Caki2 (cell line): ENCODE measurements at regions not wholly inside any gene's neighbourhood (a gene's known extent, or its start where the extent isn't known, plus 50 kb on each side); places are given as distances from the start of the nearest gene placed in this dataset.

Experiments
- DNase-seq: peaks from one replicate; pipeline ENCODE4 v3.0.0-alpha.2; 2015; ENCODE audit warnings: low read depth
- in situ Hi-C: cut with HindIII; loops from 2 replicates; pipeline ENCODE4 v1.10.0; 2016; ENCODE audit warnings: low sequenced_read_pairs, low pct_unique_long_range_greater_than_20kb, mixed read lengths

DNA sequence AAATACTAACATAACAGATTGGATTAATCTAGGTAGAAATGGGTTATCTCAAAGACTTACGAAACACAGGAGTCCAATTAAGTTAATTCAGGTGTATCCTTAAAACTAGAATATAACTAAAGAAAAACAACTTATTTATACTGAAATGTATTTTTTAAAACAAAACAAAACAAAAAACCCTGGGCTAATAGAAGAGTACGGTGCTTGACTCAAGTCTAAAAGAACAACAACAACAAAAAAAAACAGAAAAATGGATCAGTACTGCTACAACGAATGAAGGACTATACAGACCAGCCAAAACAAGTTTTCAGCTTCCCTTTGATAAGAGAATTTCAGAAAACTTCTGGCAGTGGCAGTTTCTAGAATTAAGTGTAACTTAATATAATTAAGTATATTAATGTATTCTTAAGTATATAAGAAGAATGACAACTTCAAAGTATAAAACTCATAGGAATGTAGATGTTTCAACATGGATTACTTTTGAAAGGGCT lies 120.1 kb upstream of the EGLN3 start:
- in situ Hi-C loops, result no loop called here
- DNase-seq, result no peak

DNA sequence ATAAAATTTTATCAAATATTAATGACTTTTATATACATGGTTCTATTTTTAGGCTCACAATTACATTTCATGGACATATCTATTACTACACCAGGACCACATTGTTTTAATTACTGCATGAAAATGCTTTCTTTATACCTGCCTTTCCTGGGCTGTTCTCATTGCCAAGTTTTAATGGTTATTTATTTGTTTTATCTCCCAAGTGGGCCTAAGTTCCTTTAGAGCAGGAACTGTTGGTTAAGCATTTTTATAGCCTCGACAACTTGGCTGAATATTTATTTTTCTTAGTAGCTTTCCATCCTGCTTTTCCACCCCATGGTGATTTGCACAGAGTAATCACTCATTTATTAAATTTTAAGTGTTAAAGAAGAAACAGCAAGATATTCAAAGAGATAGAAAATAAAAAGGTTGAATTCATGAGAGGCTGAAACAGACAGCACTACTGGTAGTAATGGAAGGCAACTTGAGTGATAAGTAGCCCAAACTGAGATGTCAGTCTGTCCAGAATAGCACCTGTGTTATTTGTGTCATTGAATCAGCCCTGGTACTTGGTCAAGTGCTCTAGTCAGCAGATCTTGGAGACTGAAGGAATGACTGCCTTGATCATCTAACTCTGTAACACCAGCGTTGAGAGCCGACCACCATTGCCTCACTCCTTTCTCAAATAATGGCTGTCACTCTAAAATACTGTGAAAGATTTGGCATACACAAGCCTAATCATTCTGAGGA lies 119.1 kb upstream of the EGLN3 start:
- peak; percentile 41 for DNase-seq
- in situ Hi-C loops, result no loop called here

DNA sequence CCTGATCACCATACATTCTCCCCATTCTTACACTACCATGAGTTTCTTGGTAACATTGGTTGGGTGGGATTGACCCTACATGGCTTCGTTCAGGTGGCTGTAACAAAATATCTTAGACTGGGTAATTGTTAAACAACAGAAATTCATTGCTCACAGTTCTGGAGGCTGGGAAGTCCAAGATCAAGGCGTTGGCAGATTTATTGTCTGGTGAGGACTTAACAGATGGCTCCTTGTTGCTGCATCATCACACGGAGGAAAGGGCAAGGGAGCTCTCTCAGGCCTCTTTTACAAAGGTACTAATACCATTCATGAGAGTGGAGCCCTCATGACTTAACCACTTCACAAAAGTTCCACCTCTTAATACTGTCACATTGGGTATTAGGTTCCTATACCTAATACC lies 116.7 kb upstream of the EGLN3 start:
- in situ Hi-C loops, result no loop called here
- no peak for DNase-seq

DNA sequence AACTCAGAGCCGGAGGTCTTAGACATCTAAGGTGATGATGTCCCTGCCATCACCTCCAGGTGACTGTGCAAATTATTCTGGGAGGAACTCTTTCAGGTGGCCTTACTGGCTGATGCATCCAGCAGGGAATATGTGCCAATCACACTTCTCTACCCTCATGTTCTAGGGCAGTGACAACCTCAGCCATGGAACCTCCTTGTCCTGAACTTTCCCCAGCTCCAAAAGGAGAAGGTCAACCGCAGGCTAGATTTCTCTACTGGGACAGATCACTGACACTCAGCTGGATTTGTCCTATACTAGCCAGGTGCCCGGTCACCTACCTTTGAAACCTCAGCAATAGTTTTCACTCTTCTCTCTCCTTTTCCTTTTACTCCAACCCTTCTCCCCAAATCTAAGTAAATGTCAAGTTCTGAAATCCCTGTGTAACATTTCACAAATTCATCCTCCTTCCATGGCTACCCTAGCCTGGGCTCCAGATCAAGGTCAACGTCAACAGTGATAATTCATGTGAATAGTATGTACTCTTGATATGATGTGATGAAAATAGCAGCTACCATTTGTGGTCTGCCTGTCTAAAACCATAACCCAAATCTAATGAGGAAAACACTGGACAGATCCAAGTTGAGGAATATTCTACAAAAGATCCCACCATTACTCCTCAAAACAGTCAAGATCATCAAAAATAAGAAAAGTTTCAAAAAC lies 115.0 kb upstream of the EGLN3 start:
- in situ Hi-C loops, result no loop called here

DNA sequence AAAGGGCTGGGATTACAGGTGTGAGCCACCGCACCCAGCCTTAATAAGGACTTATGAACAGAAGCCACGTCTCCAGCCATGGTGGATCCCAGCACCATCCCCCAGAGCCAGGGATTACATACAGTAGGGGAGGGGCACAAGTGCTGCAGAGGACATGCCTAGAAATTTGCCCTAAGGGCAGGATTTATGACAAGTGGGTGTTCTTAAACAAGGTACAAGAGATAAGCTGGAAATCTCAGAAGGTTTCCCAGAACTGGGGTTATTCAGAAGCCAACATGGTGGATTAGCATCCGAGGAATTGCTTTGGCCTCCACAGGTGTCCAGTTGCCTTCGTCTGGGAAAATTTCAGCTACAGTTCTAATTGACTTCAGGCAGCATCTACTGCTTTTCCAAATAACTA lies 114.4 kb upstream of the EGLN3 start:
- no peak for DNase-seq
- in situ Hi-C loops, result no loop called here

More for the DNA sequence above, 115.0 kb upstream of the EGLN3 start:
- no peak for DNase-seq

DNA sequence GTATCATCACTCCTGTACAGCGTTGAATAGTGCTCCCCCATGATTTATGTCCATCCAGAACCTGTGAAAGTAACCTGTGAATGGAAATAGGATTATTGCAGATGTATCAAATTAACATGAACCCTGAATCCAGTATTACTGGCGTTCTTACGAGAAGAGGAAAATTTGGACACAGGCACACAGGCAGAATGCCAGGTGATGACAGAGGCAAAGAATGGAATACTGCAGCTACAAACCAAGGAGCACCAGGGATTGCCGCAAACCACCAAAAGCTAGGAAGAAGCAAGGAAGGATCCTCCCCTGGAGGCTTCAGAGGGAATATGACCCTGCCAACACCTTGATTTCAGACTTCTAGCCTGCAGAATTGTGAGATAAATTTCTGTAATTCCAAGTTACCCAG lies 113.5 kb upstream of the EGLN3 start:
- in situ Hi-C loops, result no loop called here

DNA sequence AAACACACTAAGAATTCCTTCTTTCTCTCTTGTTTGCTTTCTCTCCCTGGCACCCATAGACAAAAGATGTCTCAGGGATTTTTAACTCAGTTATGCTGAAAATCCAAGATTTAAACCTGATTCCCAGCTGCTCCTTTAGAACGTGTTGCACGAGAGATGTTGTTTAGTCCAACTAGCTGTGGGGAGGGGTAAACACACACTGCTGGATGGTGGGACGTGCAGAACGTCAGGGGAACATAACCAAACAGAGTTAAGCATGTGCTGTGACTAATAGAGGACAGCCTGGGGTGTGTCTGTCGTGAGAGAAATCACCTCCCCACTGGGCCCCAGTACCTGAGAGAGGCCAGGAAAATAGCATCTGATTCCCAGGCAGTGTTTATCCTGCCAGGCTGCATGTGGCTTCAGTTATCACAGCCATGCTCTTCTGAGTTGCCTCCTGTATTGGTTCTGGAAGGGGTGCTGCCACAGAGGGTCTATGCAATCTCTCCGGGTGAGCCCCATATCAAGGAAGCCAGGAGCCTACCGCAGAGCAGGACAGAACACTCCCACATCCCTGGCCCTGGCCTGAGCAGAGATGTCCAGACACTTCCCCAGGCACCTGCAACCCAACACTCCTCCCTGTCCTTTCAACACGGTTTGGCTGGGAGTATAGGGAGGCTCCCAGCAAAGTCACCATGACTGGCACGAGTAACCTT lies 112.7 kb upstream of the EGLN3 start:
- in situ Hi-C loops, result no loop called here
- DNase-seq, result peak; percentile 59

More for the DNA sequence above, 113.5 kb upstream of the EGLN3 start:
- no peak for DNase-seq

DNA sequence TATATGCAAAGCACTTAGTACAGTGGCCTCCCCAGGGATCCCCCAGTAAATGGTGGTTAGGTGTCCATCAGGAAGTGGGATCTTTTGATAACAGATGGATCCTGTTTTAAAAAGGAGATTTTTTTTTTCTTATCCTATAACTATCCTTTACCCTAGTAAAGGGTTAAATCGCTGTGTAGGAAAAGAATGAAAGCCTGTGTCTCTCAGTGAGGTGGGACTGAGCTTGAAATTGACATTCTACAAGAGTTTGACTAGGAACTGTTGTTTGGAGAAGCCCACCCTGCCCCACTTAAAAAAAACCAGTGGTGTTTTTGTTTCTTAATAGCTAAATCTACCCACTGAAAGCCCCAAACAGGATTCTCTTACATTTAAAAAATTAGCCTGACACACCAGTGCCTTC lies 112.2 kb upstream of the EGLN3 start:
- in situ Hi-C loops, result no loop called here
- DNase-seq, result no peak

DNA sequence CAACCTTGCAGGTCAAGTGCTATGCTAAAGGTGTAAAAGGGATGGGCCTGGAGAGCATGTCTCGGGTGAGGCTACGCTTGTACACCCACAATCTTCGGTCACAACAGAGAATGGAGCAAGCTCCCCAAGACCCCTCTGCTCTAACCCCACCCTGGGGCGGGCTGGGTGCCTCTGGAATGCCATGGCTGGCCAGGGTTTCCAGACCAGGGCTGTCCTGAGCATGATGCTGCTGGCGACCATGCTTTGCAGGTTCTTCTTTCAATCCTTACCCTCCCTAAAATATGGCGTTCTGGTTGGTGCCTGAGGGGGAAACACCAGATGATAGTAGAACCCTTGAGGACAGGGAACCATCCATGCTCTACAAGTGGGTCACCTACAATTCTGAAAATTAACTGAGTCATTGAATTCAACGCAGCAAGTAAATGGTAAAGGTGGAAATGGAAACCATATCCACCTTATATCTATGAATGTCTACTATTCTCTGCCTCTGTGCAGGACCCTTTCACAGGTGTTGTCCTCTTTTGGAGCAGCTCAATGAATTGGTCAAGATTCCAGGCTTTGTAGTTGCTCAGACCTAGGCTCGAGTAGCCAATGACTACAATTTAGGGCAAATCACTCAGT lies 111.6 kb upstream of the EGLN3 start:
- DNase-seq, result no peak
- in situ Hi-C loops, result no loop called here

DNA sequence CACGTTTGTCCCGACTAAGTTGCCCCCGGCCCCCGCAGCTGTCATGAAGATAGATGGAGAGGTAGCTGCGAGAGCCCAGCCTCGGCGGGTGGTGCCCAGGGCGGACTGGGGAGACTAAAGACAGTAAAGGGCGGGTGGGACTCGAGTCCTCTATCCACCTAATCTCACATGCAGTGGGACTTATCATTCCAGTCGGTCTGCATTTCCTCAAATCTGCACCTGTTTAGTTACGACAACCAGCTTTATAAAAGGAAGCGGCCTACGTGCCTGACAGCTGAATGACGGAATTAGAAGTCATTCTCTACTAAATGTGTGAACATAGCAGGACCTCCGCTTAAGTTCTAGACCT lies 109.8 kb upstream of the EGLN3 start:
- no peak for DNase-seq
- in situ Hi-C loops, result no loop called here

DNA sequence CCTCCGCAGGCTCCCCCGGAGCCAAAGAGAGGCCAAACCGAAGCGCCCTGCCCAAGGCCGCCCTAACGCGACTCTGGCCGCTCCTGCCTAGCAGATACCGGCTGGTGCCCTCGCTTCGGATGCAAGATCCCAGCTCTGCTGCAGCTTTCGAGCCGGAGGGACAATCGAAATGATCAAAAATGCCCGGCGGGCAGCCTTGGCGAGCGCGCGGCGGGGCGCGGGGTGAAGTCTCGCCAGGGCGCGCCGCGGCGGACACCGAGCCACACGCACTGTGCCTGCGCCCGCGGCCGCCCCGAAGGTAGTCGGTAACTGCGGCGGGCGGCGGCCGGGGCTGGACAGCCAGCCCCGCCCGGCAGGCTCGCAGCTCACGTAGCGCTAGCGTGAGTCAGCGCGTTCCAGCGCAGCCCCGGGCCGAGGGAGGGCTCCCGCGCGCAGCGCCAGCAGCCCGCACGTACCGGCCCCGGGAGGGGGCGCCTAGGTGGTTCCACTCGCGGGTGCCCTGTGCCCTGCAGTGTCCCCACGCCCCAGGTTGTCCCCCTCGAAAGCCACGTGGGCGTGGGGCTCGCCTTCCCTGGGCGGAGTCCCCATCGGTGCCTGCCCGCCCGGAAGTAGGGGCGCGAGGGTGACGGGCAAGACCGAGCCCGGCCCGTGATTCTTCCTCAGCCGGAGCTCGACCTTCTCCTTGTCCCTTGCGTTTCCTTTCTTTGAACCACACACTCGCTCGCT lies 109.2 kb upstream of the EGLN3 start:
- peak; percentile 87 for DNase-seq
- in situ Hi-C loops, result no loop called here

DNA sequence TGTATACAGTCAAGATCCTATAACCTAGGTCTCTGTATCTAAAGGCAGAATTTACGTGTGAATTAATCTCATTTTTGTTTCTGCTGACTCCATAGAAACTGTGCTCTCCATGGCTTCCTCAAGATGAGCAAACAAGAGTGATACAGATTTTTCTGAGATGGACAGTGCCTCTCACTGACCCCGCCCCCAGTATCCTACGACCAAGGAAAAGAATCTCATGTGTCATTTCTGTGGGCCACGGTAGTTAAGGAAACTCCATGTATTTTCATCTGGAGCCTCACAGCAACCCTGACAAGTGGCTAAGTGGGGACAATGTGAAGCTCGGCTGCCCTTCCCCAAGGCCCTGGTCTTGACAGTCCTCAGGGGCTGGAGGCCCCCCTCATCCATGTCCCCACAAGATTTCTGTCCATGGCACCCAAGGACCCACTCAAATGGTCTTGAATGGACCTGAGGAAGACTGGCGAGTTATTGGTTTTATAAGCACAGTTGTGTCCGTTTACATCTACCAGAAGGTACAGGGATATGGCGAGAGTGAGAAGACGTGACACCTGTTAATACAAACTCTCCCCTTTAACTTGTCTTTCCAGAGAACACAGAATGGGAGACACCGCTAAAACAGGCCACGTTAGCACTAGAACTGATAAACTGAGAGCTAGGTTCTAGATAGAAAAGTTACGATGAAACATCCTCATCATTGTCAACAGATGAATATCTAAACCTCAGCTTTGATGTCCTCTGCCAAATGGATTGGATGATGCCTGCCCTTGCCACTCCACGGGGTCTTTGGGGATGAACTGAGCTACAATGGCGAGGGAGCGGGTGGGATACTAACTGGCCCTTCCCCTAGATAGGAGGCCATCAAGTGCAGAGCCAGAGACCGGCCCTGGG lies 108.4 kb upstream of the EGLN3 start:
- in situ Hi-C loops, result no loop called here
- DNase-seq, result peak; percentile 56

DNA sequence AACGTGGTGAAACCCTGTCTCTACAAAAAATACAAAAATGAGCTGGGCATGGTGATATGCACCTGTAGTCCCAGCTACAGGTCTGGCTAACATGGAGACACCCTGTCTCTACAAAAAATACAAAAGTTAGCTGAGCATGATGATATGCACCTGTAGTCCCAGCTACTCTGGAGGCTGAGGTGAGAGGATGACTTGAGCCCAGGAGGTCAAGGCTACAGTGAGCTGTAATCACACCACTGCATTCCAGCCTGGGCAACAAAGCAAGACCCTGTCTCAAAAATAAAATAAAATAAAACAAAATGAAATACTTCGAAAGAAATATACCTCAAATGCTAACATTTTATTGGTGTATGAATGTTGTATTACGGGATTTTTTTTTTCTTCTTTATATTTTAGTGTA lies 107.6 kb upstream of the EGLN3 start:
- in situ Hi-C loops, result no loop called here
- DNase-seq, result no peak

DNA sequence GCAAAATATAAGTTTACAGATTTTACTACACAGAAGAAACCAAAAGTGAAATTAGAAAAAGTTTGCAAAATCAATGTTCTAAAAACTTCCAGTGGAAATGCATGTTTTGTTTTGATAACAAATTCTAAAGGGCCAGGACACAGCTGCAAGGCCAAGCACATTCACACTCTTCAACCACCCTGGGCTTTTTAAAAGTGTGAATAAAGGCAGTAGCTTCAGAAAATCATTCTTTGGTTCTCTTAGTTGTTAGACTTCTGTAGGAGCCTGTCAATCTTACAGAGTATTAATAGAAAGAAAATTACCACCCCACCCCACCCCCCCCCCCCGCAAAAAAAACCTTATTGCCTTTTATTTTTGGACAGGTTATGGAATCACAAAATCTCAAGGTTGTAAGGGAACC lies 105.2 kb upstream of the EGLN3 start:
- in situ Hi-C loops, result no loop called here
- DNase-seq, result no peak

DNA sequence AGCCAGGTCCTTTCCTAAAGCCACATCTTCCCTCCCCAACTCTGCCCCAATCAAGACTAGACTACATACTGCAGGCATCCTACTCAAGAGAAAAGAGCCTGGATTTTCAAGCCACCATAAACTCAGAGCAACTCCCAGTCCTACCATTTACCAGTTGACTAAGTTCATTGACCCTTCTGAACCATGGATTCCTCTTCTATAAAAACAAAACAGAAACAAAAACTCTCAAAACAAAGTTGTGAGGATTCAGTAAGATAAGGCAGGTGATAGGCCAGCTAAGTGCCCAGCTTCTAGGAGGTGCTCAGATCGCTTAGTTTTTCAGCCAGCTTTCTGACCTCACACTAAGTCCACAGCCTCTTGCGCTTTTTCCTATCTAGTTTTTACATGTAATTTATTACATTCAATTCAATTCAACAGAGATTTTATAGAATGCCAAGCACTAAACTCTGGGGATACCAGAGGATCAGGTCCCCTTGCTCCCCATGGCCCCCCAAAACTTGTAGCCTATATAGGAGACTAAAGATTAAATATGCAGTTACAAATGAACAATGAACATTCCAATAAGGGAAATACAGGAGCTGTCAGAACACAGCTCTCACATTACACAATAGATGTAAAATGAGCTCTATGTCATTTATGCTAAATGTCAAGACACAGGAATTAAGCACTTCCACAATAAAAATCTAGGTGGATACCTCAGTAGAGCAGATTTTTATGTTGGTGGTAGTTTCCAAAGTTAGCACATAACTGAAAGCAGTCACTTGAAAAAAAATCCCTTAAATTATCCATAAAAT lies 104.5 kb upstream of the EGLN3 start:
- in situ Hi-C loops, result no loop called here
- no peak for DNase-seq

DNA sequence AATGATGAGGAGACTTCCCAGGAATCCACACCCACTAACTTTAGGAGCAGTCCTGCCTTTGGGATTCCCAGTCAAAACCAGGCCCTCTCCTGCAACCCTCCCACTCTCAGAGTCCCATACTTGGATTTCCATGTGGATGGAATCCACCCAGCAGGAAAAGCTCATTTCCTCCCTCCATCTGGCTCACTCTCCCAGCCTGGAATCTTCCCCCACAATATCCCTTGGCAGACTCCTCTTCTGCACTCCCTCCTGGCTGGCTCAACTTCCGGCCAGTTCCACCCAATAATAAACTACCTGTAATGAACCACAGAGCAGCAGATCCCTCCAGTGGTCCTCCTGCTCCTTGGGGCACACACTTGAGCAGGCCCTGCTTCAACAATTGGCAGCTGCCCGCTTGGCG lies 102.8 kb upstream of the EGLN3 start:
- no peak for DNase-seq
- in situ Hi-C loops, result no loop called here

DNA sequence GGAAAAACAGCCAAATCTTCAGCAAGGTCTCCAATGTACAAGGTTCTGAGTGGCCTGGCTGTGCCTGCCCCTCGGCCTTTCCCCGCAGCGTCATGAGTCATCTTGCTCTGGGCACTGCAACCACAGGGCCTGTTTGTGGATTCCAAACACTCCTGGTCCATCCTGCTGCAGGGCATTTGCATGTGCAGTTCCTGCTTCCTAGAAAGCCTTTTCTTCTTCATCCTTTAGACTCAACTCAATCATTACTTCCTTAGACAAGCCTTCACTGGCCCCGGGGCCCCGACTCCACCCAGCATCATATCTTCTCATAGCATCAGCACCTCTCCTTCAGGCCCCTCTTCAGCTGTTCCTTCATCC lies 101.8 kb upstream of the EGLN3 start:
- peak; percentile 53 for DNase-seq

More for the DNA sequence above, 101.8 kb upstream of the EGLN3 start:
- in situ Hi-C loops, result no loop called here
